H1 (cell line): ENCODE measurements at regions not wholly inside any gene's neighbourhood (a gene's known extent, or its start where the extent isn't known, plus 50 kb on each side); places are given as distances from the start of the nearest gene placed in this dataset.

ENCODE experiments used
- CTCF ChIA-PET: fragments of 300-600 bp; sonication (Branson Sonifier 250); formaldehyde crosslinking; loops from one replicate; lab custom pipeline; 2021; ENCODE audit not compliant: partially characterized antibody; lab: Charles Lee
- POLR2A ChIA-PET: fragments of 300-600 bp; sonication (Branson Sonifier 250); formaldehyde crosslinking; loops from one replicate; lab custom pipeline; 2021; ENCODE audit warnings: inconsistent platforms; ENCODE audit not compliant: partially characterized antibody; lab: Charles Lee
- DNase-seq, 2 experiments: peaks; one replicate each; pipeline versions ENCODE4 v3.0.0 to v3.0.0-alpha.2; 2010 to 2022; ENCODE audit warnings: low spot score in 2 of 2, low read depth in 1 of 2, mixed read lengths in 1 of 2
- FAIRE-seq: peaks from 2 replicates; lab custom pipeline; 2011; peaks lifted over from hg19 to GRCh38; lab: Jason Lieb, UNC
- H2AFZ ChIP-seq: 2 replicates; pipeline ENCODE4 v1.8.1; 2012; ENCODE audit warnings: low read length, inconsistent platforms
- H2AK5ac ChIP-seq: 2 replicates; pipeline ENCODE4 v1.6.1; 2013; ENCODE audit warnings: low read depth, low read length
- H2BK120ac ChIP-seq: replicated peaks from 2 replicates; pipeline ENCODE3; 2013; ENCODE audit warnings: low read depth, low read length, inconsistent platforms
- H2BK12ac ChIP-seq: 2 replicates; pipeline ENCODE4 v1.6.1; 2013; ENCODE audit warnings: low read depth, low read length
- H2BK15ac ChIP-seq: 2 replicates; pipeline ENCODE4 v1.6.1; 2013; ENCODE audit warnings: low read length
- H2BK20ac ChIP-seq: 2 replicates; pipeline ENCODE4 v1.6.1; 2013; ENCODE audit warnings: low read length
- H2BK5ac ChIP-seq: 2 replicates; pipeline ENCODE4 v1.6.1; 2013; ENCODE audit warnings: low read depth, low read length
- H3K14ac ChIP-seq: 2 replicates; pipeline ENCODE4 v1.6.1; 2013; ENCODE audit warnings: inconsistent platforms; ENCODE audit not compliant: insufficient read length
- H3K18ac ChIP-seq: 2 replicates; pipeline ENCODE4 v1.6.1; 2013; ENCODE audit warnings: low read length; ENCODE audit errors: extremely low read depth
- H3K23ac ChIP-seq: 2 replicates; pipeline ENCODE4 v1.6.1; 2013; ENCODE audit warnings: inconsistent platforms; ENCODE audit not compliant: insufficient read length
- H3K23me2 ChIP-seq: 2 replicates; pipeline ENCODE4 v1.6.1; 2013; ENCODE audit warnings: low read depth, low read length
- H3K27ac ChIP-seq: 2 replicates; pipeline ENCODE4 v1.6.1; 2011; ENCODE audit warnings: low read depth, low read length, inconsistent platforms
- H3K27me3 ChIP-seq, 4 experiments: replicated peaks in 1 of 4; 1 replicate in 1 of 4; 2 replicates in 3 of 4; pipeline versions ENCODE4 v1.6.1 to v1.8.1; 2011 to 2013; ENCODE audit warnings: low read length in 3 of 4, mild to moderate bottlenecking in 3 of 4, inconsistent platforms in 2 of 4, mixed read lengths in 2 of 4, moderate library complexity in 1 of 4; ENCODE audit not compliant: control insufficient read depth in 3 of 4, insufficient read depth in 3 of 4; ENCODE audit errors: extremely low read depth in 1 of 4
- H3K36me3 ChIP-seq, 4 experiments: 2 replicates each; pipeline versions ENCODE4 v1.6.1 to v1.8.1; 2011 to 2013; ENCODE audit warnings: mild to moderate bottlenecking in 4 of 4, low read length in 3 of 4, moderate library complexity in 2 of 4, control low read depth in 1 of 4, inconsistent platforms in 1 of 4; ENCODE audit not compliant: insufficient read depth in 4 of 4, control insufficient read depth in 2 of 4
- H3K4ac ChIP-seq: replicated peaks from 2 replicates; pipeline ENCODE3; 2013; ENCODE audit warnings: low read length, low read depth, mixed read lengths, inconsistent platforms; ENCODE audit not compliant: insufficient read length
- H3K4me1 ChIP-seq, 4 experiments: replicated peaks in 1 of 4; 1 replicate in 1 of 4; 2 replicates in 3 of 4; pipeline versions ENCODE4 v1.6.1 to v1.8.1; 2011 to 2013; ENCODE audit warnings: low read length in 3 of 4, inconsistent platforms in 2 of 4, mixed read lengths in 1 of 4; ENCODE audit not compliant: insufficient read depth in 4 of 4, control insufficient read depth in 3 of 4
- H3K4me2 ChIP-seq, 2 experiments: 2 replicates each; pipeline versions ENCODE4 v1.6.1 to v1.8.1; 2011 to 2013; ENCODE audit warnings: low read depth in 2 of 2, low read length in 2 of 2, control low read depth in 1 of 2, inconsistent platforms in 1 of 2, mild to moderate bottlenecking in 1 of 2; ENCODE audit not compliant: insufficient read depth in 1 of 2
- H3K4me3 ChIP-seq, 4 experiments: fragments of 200-600, 300-600 bp in 1 of 4; sonication (generic), shearing (Covaris generic), sonication (Bioruptor Twin) in 1 of 4; 2 replicates each; pipeline versions ENCODE4 v1.5.1 to v1.8.1; 2011 to 2016; ENCODE audit warnings: low read length in 4 of 4, low read depth in 3 of 4, control low read depth in 2 of 4, inconsistent platforms in 2 of 4, mild to moderate bottlenecking in 2 of 4, mixed read lengths in 1 of 4, moderate library complexity in 1 of 4; ENCODE audit not compliant: insufficient read depth in 2 of 4; ENCODE audit errors: extremely low read depth in 1 of 4
- H3K56ac ChIP-seq: replicated peaks from 2 replicates; pipeline ENCODE3; 2013; ENCODE audit warnings: low read depth, mild to moderate bottlenecking, mixed read lengths, low read length, inconsistent platforms; ENCODE audit not compliant: insufficient read length
- H3K79me1 ChIP-seq: 2 replicates; pipeline ENCODE4 v1.6.1; 2013; ENCODE audit warnings: low read depth, low read length, control low read depth
- H3K79me2 ChIP-seq, 2 experiments: 2 replicates each; pipeline versions ENCODE4 v1.6.1 to v1.8.1; 2012 to 2013; ENCODE audit warnings: low read length in 2 of 2, mild to moderate bottlenecking in 2 of 2, inconsistent platforms in 1 of 2; ENCODE audit not compliant: insufficient read depth in 2 of 2, control insufficient read depth in 1 of 2
- H3K9ac ChIP-seq, 4 experiments: replicated peaks in 1 of 4; 1 replicate in 1 of 4; 2 replicates in 3 of 4; pipeline versions ENCODE4 v1.6.1 to v1.8.1; 2011 to 2013; ENCODE audit warnings: low read depth in 3 of 4, low read length in 3 of 4, control low read depth in 2 of 4, mild to moderate bottlenecking in 2 of 4, moderate library complexity in 2 of 4, inconsistent platforms in 1 of 4; ENCODE audit errors: extremely low read depth in 1 of 4
- H3K9me3 ChIP-seq, 2 experiments: 2 replicates each; pipeline versions ENCODE4 v1.6.1 to v1.8.1; 2012 to 2013; ENCODE audit warnings: mild to moderate bottlenecking in 2 of 2, moderate library complexity in 2 of 2, control low read depth in 1 of 2, inconsistent platforms in 1 of 2, low read depth in 1 of 2, low read length in 1 of 2, mixed read lengths in 1 of 2; ENCODE audit not compliant: insufficient read depth in 2 of 2
- H4K20me1 ChIP-seq, 2 experiments: replicated peaks in 1 of 2; 2 replicates each; pipeline versions ENCODE3 to v1.8.1; 2011 to 2013; ENCODE audit warnings: inconsistent platforms in 2 of 2, low read length in 2 of 2, mild to moderate bottlenecking in 1 of 2; ENCODE audit not compliant: insufficient read depth in 2 of 2, control insufficient read depth in 1 of 2
- H4K5ac ChIP-seq: 2 replicates; pipeline ENCODE4 v1.6.1; 2013; ENCODE audit warnings: low read length, low read depth, mixed read lengths, inconsistent platforms; ENCODE audit not compliant: insufficient read length
- H4K8ac ChIP-seq: 2 replicates; pipeline ENCODE4 v1.8.0; 2013; ENCODE audit warnings: mild to moderate bottlenecking, moderate library complexity, low read length, inconsistent platforms; ENCODE audit not compliant: insufficient read depth; ENCODE audit errors: extremely low read depth
- H4K91ac ChIP-seq: replicated peaks from 2 replicates; pipeline ENCODE3; 2013; ENCODE audit warnings: low read length, mixed read lengths, inconsistent platforms; ENCODE audit not compliant: insufficient read length
- KDM1A ChIP-seq: fragments of 200-600, 300-600 bp; sonication (generic); IDR thresholded peaks from 2 replicates; pipeline ENCODE4 v1.7.1; 2016; ENCODE audit warnings: mild to moderate bottlenecking, low read length, borderline replicate concordance
- NANOG ChIP-seq: IDR thresholded peaks from 2 replicates; pipeline ENCODE4 v1.6.1; 2011; ENCODE audit warnings: low read length, low read depth, mild to moderate bottlenecking, inconsistent platforms; ENCODE audit not compliant: insufficient read depth, poor library complexity, severe bottlenecking
- RXRA ChIP-seq: IDR thresholded peaks from 2 replicates; pipeline ENCODE4 v1.6.1; 2011; ENCODE audit warnings: low read depth, mild to moderate bottlenecking, low read length, moderate library complexity; ENCODE audit not compliant: insufficient read depth
- TAF7 ChIP-seq: optimal IDR thresholded peaks from 2 replicates; pipeline ENCODE3; 2011; ENCODE audit warnings: low read depth, mild to moderate bottlenecking, inconsistent platforms, low read length, moderate library complexity, borderline replicate concordance
- TEAD4 ChIP-seq: IDR thresholded peaks from 2 replicates; pipeline ENCODE4 v1.6.1; 2012; ENCODE audit warnings: low read depth, low read length, inconsistent platforms, mixed read lengths
- WGBS, 2 experiments: shearing (Covaris generic) in 1 of 2; methylation state at CpG; one replicate each; pipeline versions ENCODE4 v1.1.6 to v1.1.7; 2013 to 2015; ENCODE audit warnings: low lambda C conversion rate in 2 of 2, mixed read lengths in 2 of 2, inconsistent platforms in 1 of 2, low coverage in 1 of 2, missing lambda C conversion rate in 1 of 2; ENCODE audit not compliant: insufficient replicate concordance in 2 of 2, insufficient coverage in 1 of 2, insufficient read length in 1 of 2; ENCODE audit errors: extremely low coverage in 1 of 2, missing lambda C conversion rate in 1 of 2; 5-methylcytosine and 5-hydroxymethylcytosine counted together

DNA sequence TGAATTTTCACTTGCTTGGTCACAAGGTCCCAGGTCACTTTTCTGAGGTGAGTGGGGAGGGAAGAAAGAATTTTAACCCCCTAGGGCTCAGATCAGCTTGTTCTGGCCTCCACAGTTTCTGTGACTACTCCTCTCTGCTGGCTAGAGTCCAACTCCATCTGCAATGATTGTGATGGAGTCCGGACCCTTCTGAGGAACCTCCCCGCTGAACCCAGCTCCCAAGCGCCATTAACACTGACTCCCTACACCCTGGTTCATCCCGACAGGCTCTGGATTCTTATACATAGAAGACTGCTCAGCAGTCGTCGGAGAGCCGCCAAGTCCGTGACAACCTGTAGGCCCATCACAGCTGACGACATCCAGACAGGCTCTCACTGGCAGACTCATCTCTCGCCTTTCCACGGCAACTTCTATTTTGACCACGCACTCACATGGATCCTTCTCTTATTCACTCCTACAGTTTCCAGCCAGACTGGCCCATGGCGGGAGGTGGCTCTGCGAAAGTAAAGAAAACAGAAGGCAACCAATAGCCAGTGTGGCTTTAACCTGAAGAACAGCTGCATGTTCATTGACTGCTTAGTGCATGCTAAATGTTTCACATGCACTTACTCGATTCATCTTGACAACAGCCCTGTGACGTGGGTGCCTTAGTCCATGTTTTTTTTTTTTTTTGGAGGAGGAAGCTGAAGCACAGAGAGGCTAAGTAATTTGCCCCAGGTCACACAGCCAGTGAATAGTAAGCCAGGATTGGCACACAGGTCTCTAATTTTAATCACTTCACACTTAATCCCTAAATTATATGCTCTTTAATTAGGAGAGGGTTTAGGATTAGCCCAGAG, 68.0 kb upstream of the PRDM11 start:
- Histone ChIP-seq H3K14ac (no peak overlapping the region), H2BK5ac (no peak overlapping the region), H3K4me3 (no peak overlapping the region), H2BK120ac (no peak overlapping the region), H3K79me2 (no peaks in the 10 kb centered on the region), H2AK5ac (no peak overlapping the region), H2AFZ (no peak overlapping the region), H4K91ac (no peak overlapping the region), H3K9ac (no peak overlapping the region), H3K4me1 (peaks cover 10 to 32% (median 12%) of the 10 kb centered on the region in 4 experiments), H3K79me1 (no peaks in the 10 kb centered on the region), H3K27ac (no peak overlapping the region), H4K8ac (no peak overlapping the region), H3K4me2 (no peak overlapping the region), H3K56ac (no peak overlapping the region), H3K27me3 (no peaks in the 10 kb centered on the region), H2BK12ac (no peak overlapping the region), H3K18ac (no peak overlapping the region), H3K9me3 (no peaks in the 10 kb centered on the region), H2BK15ac (peak overlapping the region; percentile 32; the same call in 1 of the 2 replicates), H3K23me2 (peaks cover 3% of the 10 kb centered on the region; the same call in 1 of the 2 replicates), H4K5ac (no peak overlapping the region), H2BK20ac (no peak overlapping the region; the same call in 1 of the 2 replicates), H3K23ac (no peak overlapping the region), H4K20me1 (no peaks in the 10 kb centered on the region), H3K36me3 (no peaks in the 10 kb centered on the region), H3K4ac (no peak overlapping the region)
- TF ChIP-seq TAF7, result no peak
- TF ChIP-seq TEAD4, result no peak
- no peak for TF ChIP-seq RXRA
- TF ChIP-seq NANOG, result no peak
- peak; percentile 94 for TF ChIP-seq KDM1A
- DNase-seq, result no peak
- POLR2A ChIA-PET, result interaction anchor here (0.8 kb wide), 1 partner anchor 37 kb away, joined by 3 read pairs; no protein-coding TSS in a partner anchor
- CTCF ChIA-PET, result interaction anchor here (1.0 to 34.2 kb wide), 8 partner anchors 9 to 155 kb away, joined by 3 to 1347 read pairs (median 6); no protein-coding TSS in a partner anchor
- no peak for FAIRE-seq
- WGBS, 2 experiments, result 91% methylated on average over 16 of the region's 16 CpGs; no CpG with 5 or more reads in 1 of the 2 experiments
